ENCODE measurements at regions not wholly inside any gene's neighbourhood (a gene's known extent, or its start where the extent isn't known, plus 50 kb on each side); places are given as distances from the start of the nearest gene placed in this dataset.
A peak's percentile ranks its signal among the peaks of the same experiment; 100 is the strongest.

- DNase-seq (ENCODE audit: low read depth): peak; percentile 9
These were observed 204.7 kb upstream of the S100G start for GRCh38 chrX:16445166-16445752.

DNA sequence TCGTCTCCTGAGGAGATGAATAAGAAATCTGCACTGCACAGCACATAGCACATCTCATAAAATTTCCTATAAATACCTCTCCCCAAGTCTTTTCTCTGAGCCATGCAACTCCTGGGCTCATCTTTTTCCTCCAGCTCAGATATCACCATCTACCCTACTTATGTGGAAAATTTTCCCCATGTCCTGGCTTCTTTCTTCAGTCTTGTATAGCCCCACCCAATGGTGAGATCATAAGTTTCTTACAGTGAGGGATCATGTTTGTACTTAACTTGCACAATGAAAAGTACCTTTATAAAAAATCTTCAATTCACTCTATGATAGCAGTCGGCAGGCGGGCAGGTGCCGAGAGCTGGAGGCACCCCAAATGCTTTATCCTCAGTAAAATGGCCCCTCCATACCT lies 198.6 kb upstream of the S100G start:
- no peak for DNase-seq (ENCODE audit: low read depth)

DNA sequence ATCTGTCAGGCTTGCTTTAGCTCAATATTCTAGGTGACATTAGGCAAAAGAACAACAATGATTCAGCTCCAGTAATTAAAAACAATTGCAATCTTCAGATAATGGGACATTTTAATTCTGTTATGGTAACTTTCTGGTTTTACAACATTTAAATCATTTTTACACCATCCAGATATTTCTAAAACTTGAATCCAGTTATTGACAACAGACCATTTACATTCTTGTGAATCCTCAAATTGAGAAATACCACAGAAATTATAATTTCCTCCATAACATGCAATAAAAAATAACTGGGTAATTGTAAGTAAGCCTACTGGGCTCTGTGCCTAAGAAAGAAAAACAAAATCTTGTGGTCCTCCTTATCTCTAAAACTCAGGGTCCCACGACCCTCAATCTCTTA lies 195.0 kb upstream of the S100G start:
- no peak for DNase-seq (ENCODE audit: low read depth)

- no peak for DNase-seq (ENCODE audit: low read depth)
These were observed 192.7 kb upstream of the S100G start for GRCh38 chrX:16457239-16457638.

DNA sequence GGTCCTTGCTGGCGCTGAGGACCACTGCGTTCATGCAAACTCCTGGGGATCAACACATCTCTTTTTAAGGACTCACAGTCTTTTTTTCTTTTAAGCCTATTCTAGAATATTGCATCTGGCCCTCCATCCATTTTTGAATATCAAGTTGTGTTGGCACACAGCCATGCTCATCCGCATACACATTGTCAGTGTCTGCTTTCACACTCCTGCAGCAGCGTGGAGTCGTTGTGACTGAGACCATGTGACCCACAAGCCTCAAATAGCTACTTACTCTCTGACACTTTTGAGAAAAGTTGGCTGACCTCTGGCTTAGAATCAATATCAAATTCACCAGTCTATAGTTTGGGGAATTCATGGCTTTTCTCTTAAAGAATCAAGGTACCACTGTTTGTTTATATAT lies 191.8 kb upstream of the S100G start:
- no peak for DNase-seq (ENCODE audit: low read depth)

DNA sequence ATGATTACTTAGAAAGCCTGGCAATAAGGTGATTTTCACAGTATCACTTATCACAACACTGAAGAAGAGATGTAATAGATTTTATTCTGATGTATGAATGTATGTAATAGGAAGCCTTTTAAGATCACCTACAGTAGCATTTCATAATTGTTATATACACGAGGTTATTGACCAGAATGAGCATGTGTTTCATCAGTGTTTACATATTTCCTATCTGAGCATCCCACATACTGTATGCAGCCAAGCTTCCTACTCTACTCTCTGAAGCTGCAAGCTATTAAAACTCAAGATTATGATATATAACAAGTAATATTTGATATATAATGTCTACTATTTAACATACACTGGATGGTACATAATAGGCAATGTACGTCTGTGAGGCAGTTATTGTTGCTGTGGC lies 190.9 kb upstream of the S100G start:
- no peak for DNase-seq (ENCODE audit: low read depth)

- no peak for DNase-seq (ENCODE audit: low read depth)
These were observed 188.0 kb upstream of the S100G start for GRCh38 chrX:16461968-16462367.

DNA sequence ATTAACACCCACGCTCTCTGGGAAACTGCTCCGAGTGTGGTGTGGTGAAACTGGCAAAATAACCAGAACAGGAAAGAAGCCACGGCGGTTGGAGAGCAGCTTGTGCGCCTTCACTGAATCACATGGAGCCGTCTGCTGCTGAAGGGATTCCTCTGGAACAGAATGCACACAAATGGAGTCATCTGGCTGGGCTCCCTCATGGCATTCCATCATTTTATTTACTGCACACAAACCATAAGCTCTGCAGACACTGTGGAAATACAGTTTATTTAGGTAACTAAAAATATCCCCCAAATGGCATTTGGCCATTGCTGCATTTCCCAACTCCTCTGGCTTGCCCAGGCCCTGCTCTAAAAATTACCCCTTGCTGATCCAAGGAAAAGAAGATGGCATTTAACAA lies 187.0 kb upstream of the S100G start:
- no peak for DNase-seq (ENCODE audit: low read depth)

- no peak for DNase-seq (ENCODE audit: low read depth)
These were observed 185.6 kb upstream of the S100G start for GRCh38 chrX:16464369-16464768.

DNA sequence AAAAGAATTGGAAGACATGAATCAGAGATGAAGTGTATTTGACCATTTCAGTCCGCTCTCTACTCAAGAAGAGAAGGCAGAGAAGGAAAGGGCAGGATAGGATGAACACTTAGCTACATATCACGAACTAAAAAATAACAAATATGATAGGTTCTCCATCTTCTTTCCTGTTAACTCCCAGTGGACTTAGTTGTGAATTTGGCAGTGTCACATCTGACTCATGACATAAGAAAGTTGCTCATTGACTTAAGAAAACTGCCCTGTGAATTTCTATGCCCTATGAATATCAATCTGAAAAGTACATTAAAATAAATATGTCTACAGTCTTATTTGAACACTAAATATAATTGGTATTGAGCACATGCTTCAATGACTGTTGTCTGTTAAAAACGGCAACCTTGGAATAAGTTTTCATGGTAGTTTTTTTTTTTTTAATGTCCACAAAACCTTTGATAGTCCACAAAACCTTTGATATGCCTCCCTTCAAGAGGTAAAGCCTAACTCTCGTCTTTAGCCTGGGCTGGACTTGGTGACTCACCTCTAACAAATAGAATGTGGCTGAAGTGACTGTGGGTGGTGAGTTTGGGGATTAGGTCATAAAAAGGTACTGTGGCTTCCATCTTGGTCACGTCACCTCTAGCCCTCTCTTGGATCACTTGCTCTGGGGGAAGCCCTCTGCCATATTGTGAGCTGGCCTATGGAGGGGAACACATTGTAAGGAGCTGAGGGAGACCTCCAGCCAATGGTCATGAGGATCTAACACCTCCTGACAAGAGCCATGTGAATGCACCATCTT lies 184.7 kb upstream of the S100G start:
- no peak for DNase-seq (ENCODE audit: low read depth)

DNA sequence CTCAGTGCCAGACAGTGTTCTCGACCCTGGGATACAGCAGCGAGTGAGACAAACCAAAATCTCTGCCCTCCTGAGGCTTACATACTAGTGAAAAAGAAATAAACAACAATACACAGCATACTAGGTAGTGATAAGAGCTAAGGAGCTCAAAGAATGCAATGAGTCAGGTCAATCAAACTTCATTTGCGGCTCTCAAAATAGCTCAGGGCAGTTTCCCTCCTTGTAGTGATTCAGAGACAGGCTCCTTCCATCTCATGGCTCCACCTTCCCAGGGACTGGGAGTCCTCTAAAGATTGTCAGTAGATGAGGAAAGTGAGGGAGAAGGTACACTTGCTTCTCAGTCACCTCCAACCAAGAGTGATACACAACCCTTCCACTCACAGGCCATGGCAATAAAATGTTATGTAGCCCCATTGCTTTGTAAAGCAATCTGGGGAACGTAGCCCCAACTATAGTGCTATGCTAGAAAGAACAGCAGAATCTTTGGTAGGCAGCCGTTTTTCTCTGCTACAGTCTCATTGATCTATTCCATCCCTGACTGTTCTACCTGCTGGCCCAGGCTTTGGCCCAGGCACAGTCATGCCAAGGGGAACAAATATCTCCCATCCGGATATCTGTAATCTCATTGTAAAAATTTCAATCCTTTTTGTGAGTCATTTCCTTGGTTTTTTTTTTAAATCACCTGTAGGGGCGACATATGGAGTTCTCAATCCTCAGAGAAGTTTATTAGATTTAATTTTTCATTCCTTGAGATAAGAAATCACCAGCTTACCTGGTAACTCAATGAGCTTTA lies 183.1 kb upstream of the S100G start:
- DNase-seq (ENCODE audit: low read depth): no peak

DNA sequence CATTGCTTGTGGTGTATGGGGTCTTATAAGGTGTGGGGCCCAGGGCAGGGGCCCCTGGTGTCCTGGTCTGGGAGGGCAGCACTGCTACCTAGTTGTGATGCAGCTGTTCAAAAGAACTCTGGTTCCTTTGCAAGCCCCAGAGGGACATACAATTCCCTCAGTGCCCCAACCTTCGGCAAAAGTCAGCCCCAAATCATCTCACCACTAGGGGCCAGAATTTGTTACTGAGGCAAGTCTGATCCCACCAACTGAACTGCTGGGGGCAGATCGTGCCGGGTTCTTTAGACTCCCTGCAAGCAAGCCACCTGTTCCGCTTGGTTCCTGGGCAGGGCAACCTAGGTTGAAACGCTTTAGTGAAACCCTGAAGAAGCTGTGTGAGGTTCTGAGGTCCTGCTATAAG lies 180.1 kb upstream of the S100G start:
- no peak for DNase-seq (ENCODE audit: low read depth)

DNA sequence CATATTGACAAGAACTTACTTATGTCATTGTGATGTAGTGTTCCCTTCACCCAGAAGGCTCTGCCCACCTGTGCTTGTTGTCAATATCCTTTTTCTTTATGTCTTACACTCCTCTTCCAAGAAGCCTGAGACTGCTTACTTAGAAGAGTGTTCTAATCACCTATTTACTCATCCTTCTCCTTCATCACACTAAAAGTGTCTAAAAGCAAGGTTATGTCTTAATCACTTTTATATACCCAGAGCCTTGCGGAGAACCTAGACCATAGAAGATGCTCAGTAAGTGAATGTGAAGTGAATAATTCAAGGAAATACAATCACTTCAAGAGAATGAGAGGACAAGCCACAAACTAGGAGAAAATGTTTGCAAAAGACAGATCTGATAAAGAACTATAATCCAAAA lies 177.6 kb upstream of the S100G start:
- no peak for DNase-seq (ENCODE audit: low read depth)

DNA sequence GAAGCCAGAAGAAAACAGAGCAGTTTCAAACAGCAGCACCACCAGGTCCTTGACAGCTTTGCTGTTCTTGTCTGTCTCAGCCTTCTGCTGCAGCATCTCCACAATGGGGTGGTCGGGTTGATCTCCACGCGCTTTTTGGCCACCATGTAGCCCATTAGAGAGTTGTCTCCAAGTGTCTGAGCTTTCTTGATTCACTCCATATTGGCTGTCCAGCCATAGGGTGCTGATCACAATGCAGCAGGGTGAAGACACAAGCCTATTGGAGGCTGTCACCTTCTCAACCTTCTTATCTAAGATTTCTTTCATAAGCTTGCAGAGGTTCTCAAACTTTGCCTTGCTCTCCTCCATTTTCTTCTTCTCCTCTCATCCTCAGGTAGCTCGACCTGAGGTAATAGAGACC lies 175.4 kb upstream of the S100G start:
- no peak for DNase-seq (ENCODE audit: low read depth)

- no peak for DNase-seq (ENCODE audit: low read depth)
These were observed 173.9 kb upstream of the S100G start for GRCh38 chrX:16476009-16476408.

- DNase-seq (ENCODE audit: low read depth): no peak
These were observed 173.3 kb upstream of the S100G start for GRCh38 chrX:16476692-16477091.

- no peak for DNase-seq (ENCODE audit: low read depth)
These were observed 170.6 kb upstream of the S100G start for GRCh38 chrX:16479206-16479869.

DNA sequence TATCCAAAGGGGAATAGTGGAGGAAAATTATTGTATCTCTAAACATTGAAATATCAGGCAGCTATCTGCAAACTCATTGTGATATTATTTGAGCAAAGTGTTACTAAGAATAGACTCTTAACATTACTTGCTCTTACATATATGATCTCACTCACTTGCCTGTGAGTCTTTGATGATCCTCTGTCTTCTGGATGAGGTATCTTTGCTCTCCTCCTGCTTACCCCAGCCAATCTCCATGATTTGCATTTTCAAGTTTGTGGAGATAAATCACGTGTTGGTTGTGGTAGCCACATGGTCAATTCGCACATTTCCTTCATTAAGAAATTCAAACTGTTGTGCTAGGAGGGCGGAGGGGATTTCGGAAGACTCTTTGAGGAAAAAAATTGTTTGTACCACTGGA lies 169.9 kb upstream of the S100G start:
- DNase-seq (ENCODE audit: low read depth): no peak

DNA sequence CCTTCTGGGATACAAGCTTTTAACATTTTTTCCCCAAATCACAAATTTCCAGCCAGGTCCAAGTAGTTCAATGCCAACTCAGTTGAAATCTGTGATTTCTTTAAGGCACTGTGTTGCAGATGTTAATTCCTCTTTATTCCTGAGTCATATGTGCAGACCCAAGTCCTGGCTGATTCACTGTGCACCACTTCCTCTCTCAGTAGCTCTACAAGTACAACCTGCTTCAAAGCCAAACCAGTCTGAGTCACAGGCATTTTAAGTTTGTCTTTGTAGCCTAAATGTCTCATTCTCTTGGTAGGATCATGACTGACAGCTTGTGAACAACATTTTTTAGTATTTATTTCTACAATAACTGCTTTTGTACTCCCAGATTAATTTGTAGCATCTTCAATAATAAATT lies 165.6 kb upstream of the S100G start:
- no peak for DNase-seq (ENCODE audit: low read depth)

GRCh38 chrX:16487620-16488385 lies 162.2 kb upstream of the S100G start:
- no peak for DNase-seq (ENCODE audit: low read depth)

GRCh38 chrX:16488959-16489358 lies 161.0 kb upstream of the S100G start:
- DNase-seq (ENCODE audit: low read depth): no peak

GRCh38 chrX:16491461-16491860 lies 158.5 kb upstream of the S100G start:
- no peak for DNase-seq (ENCODE audit: low read depth)
